Testis (tissue), 2 donors: ENCODE measurements at regions not wholly inside any gene's neighbourhood (a gene's known extent, or its start where the extent isn't known, plus 50 kb on each side); places are given as distances from the start of the nearest gene placed in this dataset.

Experiments used
- DNase-seq: peaks from one replicate; pipeline ENCODE4 v3.0.0-alpha.2; 2019
- H3K27ac ChIP-seq, 2 donors: fragments of 200-600 bp; sonication (generic); one replicate each; pipeline ENCODE4 v1.5.1; 2019
- H3K27me3 ChIP-seq: fragments of 200-600 bp; sonication (generic); one replicate; pipeline ENCODE4 v1.5.1; 2019
- H3K36me3 ChIP-seq: fragments of 200-600 bp; sonication (generic); one replicate; pipeline ENCODE4 v1.5.1; 2017; ENCODE audit warnings: low read depth; ENCODE audit errors: missing control alignments
- H3K4me1 ChIP-seq: fragments of 200-600 bp; sonication (generic); one replicate; pipeline ENCODE4 v1.5.1; 2019
- H3K4me3 ChIP-seq, 2 donors: fragments of 200-600 bp; sonication (generic); one replicate each; pipeline ENCODE4 v1.5.1; 2017 to 2019
- H3K9me3 ChIP-seq: fragments of 200-600 bp; sonication (generic); one replicate; pipeline ENCODE4 v1.5.1; 2017
- POLR2A ChIP-seq: fragments of 450-650 bp; IDR thresholded peaks from one replicate; pipeline ENCODE4 v1.6.1; 2017; ENCODE audit warnings: antibody characterized with exemption, mild to moderate bottlenecking, moderate library complexity
- WGBS, 2 donors: methylation state at CpG; one replicate each; pipeline ENCODE4 v1.1.5; 2018; 5-methylcytosine and 5-hydroxymethylcytosine counted together
- intact Hi-C: fragments of 100-400 bp; cut with DNase I; formaldehyde crosslinking; loops from one replicate; pipeline ENCODE4 v1.15.1; 2023; ENCODE audit warnings: low total_unique reads
- TF ChIP-seq, protein P1 (sequence below), 3 experiments: fragments of 450-650 bp in 2 of 3; fragments of 200-600 bp in 1 of 3; sonication (generic) in 1 of 3; IDR thresholded peaks; one replicate each; pipeline ENCODE4 v1.5.1; 2016 to 2019; ENCODE audit warnings: antibody characterized with exemption in 3 of 3, mild to moderate bottlenecking in 2 of 3, moderate library complexity in 1 of 3

GRCh38 chr20:20892328-20892727 lies 179.9 kb upstream of the RALGAPA2 start:
- 81 to 87% methylated on average over 4 to 5 of the region's 5 CpGs for WGBS, 2 donors
- no peak overlapping the region for H3K4me3 ChIP-seq
- H3K27me3 ChIP-seq, result no peaks in the 10 kb centered on the region
- TF ChIP-seq POLR2A, result no peak
- TF ChIP-seq, protein P1, sequence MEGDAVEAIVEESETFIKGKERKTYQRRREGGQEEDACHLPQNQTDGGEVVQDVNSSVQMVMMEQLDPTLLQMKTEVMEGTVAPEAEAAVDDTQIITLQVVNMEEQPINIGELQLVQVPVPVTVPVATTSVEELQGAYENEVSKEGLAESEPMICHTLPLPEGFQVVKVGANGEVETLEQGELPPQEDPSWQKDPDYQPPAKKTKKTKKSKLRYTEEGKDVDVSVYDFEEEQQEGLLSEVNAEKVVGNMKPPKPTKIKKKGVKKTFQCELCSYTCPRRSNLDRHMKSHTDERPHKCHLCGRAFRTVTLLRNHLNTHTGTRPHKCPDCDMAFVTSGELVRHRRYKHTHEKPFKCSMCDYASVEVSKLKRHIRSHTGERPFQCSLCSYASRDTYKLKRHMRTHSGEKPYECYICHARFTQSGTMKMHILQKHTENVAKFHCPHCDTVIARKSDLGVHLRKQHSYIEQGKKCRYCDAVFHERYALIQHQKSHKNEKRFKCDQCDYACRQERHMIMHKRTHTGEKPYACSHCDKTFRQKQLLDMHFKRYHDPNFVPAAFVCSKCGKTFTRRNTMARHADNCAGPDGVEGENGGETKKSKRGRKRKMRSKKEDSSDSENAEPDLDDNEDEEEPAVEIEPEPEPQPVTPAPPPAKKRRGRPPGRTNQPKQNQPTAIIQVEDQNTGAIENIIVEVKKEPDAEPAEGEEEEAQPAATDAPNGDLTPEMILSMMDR (IDR thresholded peaks at IDR 0.05), result no peak
- no peaks in the 10 kb centered on the region for H3K36me3 ChIP-seq
- no peaks in the 10 kb centered on the region for H3K9me3 ChIP-seq
- H3K4me1 ChIP-seq, result peaks cover 4% of the 10 kb centered on the region
- no peak for DNase-seq
- no peak overlapping the region for H3K27ac ChIP-seq
- intact Hi-C loops, result no loop called here

GRCh38 chr20:20890751-20891150 lies 178.3 kb upstream of the RALGAPA2 start:
- no peak overlapping the region for H3K4me3 ChIP-seq
- H3K4me1 ChIP-seq, result peaks cover 4% of the 10 kb centered on the region
- intact Hi-C loops, result no loop called here
- no peaks in the 10 kb centered on the region for H3K27me3 ChIP-seq
- H3K27ac ChIP-seq, result no peak overlapping the region
- DNase-seq, result peak; percentile 22
- H3K9me3 ChIP-seq, result no peaks in the 10 kb centered on the region
- no peak for TF ChIP-seq POLR2A
- TF ChIP-seq, protein P1 (IDR thresholded peaks at IDR 0.05), result no peak
- 79 to 81% methylated on average over 6 of the region's 6 CpGs for WGBS, 2 donors
- no peaks in the 10 kb centered on the region for H3K36me3 ChIP-seq

- TF ChIP-seq, protein P1 (IDR thresholded peaks at IDR 0.05), result no peak
- TF ChIP-seq POLR2A, result no peak
- Histone ChIP-seq H3K9me3 (no peaks in the 10 kb centered on the region), H3K27ac (peak overlapping the region in 1 of 2 donors; percentile 53), H3K27me3 (no peaks in the 10 kb centered on the region), H3K36me3 (no peaks in the 10 kb centered on the region), H3K4me1 (peaks cover 4% of the 10 kb centered on the region), H3K4me3 (no peak overlapping the region)
- no peak for DNase-seq
- intact Hi-C loops, result no loop called here
- 51 to 57% methylated on average over 8 of the region's 8 CpGs for WGBS, 2 donors
Measured at GRCh38 chr20:20888936-20889335, 176.5 kb upstream of the RALGAPA2 start.

GRCh38 chr20:20888266-20888656 lies 175.8 kb upstream of the RALGAPA2 start:
- Histone ChIP-seq H3K27ac (peak overlapping the region in 1 of 2 donors; percentile 23), H3K27me3 (no peaks in the 10 kb centered on the region), H3K4me3 (no peak overlapping the region), H3K9me3 (no peaks in the 10 kb centered on the region), H3K4me1 (peaks cover 4% of the 10 kb centered on the region), H3K36me3 (no peaks in the 10 kb centered on the region)
- TF ChIP-seq, protein P1 (IDR thresholded peaks at IDR 0.05), result no peak
- TF ChIP-seq POLR2A, result no peak
- intact Hi-C loops, result no loop called here
- DNase-seq, result no peak
- whole genome bisulfite sequencing, 2 donors, result 68 to 78% methylated on average over 14 of the region's 14 CpGs

- peaks cover 4% of the 10 kb centered on the region for H3K4me1 ChIP-seq
- no peaks in the 10 kb centered on the region for H3K36me3 ChIP-seq
- peak overlapping the region in 1 of 2 donors; percentile 23 for H3K27ac ChIP-seq
- H3K4me3 ChIP-seq, result no peak overlapping the region
- WGBS, 2 donors, result 37 to 53% methylated on average over 18 to 19 of the region's 19 CpGs
- no peak for TF ChIP-seq POLR2A
- TF ChIP-seq, protein P1 (IDR thresholded peaks at IDR 0.05), result no peak
- intact Hi-C loops, result no loop called here
- no peaks in the 10 kb centered on the region for H3K27me3 ChIP-seq
- H3K9me3 ChIP-seq, result no peaks in the 10 kb centered on the region
- DNase-seq, result peak; percentile 26
Measured at GRCh38 chr20:20887593-20888265, 175.3 kb upstream of the RALGAPA2 start.
